ENCODE measurements at regions not wholly inside any gene's neighbourhood (a gene's known extent, or its start where the extent isn't known, plus 50 kb on each side); places are given as distances from the start of the nearest gene placed in this dataset.

- no CpG with 5 or more reads among the region's 3 CpGs for WGBS (ENCODE audit: insufficient coverage)
- Histone ChIP-seq H3K4me1 (ENCODE audit: control insufficient read depth, insufficient read depth, low read length) (no peaks in the 10 kb centered on the region), H3K9me3 (ENCODE audit: control insufficient read depth, insufficient read depth, low read length) (peaks cover 2% of the 10 kb centered on the region), H3K27me3 (ENCODE audit: control insufficient read depth, insufficient read depth, low read length) (no peaks in the 10 kb centered on the region), H3K27ac (ENCODE audit: low read depth, low read length) (no peak overlapping the region), H3K36me3 (ENCODE audit: control insufficient read depth, insufficient read depth, low read length) (no peaks in the 10 kb centered on the region), H3K4me3 (ENCODE audit: low read depth, low read length) (no peak overlapping the region)
- no peak for DNase-seq (ENCODE audit: low read depth in 4 of 6, low spot score in 6 of 6)
Measured at GRCh38 chr3:65042675-65043074, 354.9 kb upstream of the ADAMTS9 start.

- DNase-seq (ENCODE audit: low read depth in 4 of 6, low spot score in 6 of 6): no peak
Measured at GRCh38 chr3:65039754-65040210, 352.0 kb upstream of the ADAMTS9 start.

GRCh38 chr3:65037861-65038260 is 350.1 kb upstream of the ADAMTS9 start:
- Histone ChIP-seq H3K36me3 (ENCODE audit: control insufficient read depth, insufficient read depth, low read length) (no peaks in the 10 kb centered on the region), H3K27me3 (ENCODE audit: control insufficient read depth, insufficient read depth, low read length) (no peaks in the 10 kb centered on the region), H3K9me3 (ENCODE audit: control insufficient read depth, insufficient read depth, low read length) (no peaks in the 10 kb centered on the region), H3K4me1 (ENCODE audit: control insufficient read depth, insufficient read depth, low read length) (no peaks in the 10 kb centered on the region), H3K4me3 (ENCODE audit: low read depth, low read length) (no peak overlapping the region), H3K27ac (ENCODE audit: low read depth, low read length) (no peak overlapping the region)
- no peak for DNase-seq (ENCODE audit: low read depth in 4 of 6, low spot score in 6 of 6)
- WGBS (ENCODE audit: insufficient coverage): no CpG with 5 or more reads among the region's 2 CpGs

More at GRCh38 chr3:65039754-65040210, 352.0 kb upstream of the ADAMTS9 start:
- Histone ChIP-seq H3K27me3 (ENCODE audit: control insufficient read depth, insufficient read depth, low read length) (no peaks in the 10 kb centered on the region), H3K4me1 (ENCODE audit: control insufficient read depth, insufficient read depth, low read length) (no peaks in the 10 kb centered on the region), H3K9me3 (ENCODE audit: control insufficient read depth, insufficient read depth, low read length) (no peaks in the 10 kb centered on the region), H3K4me3 (ENCODE audit: low read depth, low read length) (no peak overlapping the region), H3K27ac (ENCODE audit: low read depth, low read length) (no peak overlapping the region), H3K36me3 (ENCODE audit: control insufficient read depth, insufficient read depth, low read length) (no peaks in the 10 kb centered on the region)
- WGBS (ENCODE audit: insufficient coverage): 97% methylated on average over 6 of the region's 6 CpGs

GRCh38 chr3:65035246-65035645 is 347.4 kb upstream of the ADAMTS9 start:
- no peaks in the 10 kb centered on the region for H3K27me3 ChIP-seq (ENCODE audit: control insufficient read depth, insufficient read depth, low read length)
- no peak overlapping the region for H3K27ac ChIP-seq (ENCODE audit: low read depth, low read length)
- no peaks in the 10 kb centered on the region for H3K4me1 ChIP-seq (ENCODE audit: control insufficient read depth, insufficient read depth, low read length)
- no peak for DNase-seq (ENCODE audit: low read depth in 4 of 6, low spot score in 6 of 6)
- no peak overlapping the region for H3K4me3 ChIP-seq (ENCODE audit: low read depth, low read length)
- H3K36me3 ChIP-seq (ENCODE audit: control insufficient read depth, insufficient read depth, low read length): no peaks in the 10 kb centered on the region
- no peaks in the 10 kb centered on the region for H3K9me3 ChIP-seq (ENCODE audit: control insufficient read depth, insufficient read depth, low read length)
- WGBS (ENCODE audit: insufficient coverage): no CpG with 5 or more reads among the region's 2 CpGs

GRCh38 chr3:65033576-65033975 is 345.8 kb upstream of the ADAMTS9 start:
- 100% methylated on average over 2 of the region's 2 CpGs for WGBS (ENCODE audit: insufficient coverage)
- no peaks in the 10 kb centered on the region for H3K4me1 ChIP-seq (ENCODE audit: control insufficient read depth, insufficient read depth, low read length)
- no peaks in the 10 kb centered on the region for H3K36me3 ChIP-seq (ENCODE audit: control insufficient read depth, insufficient read depth, low read length)
- H3K27ac ChIP-seq (ENCODE audit: low read depth, low read length): no peak overlapping the region
- no peak overlapping the region for H3K4me3 ChIP-seq (ENCODE audit: low read depth, low read length)
- no peak for DNase-seq (ENCODE audit: low read depth in 4 of 6, low spot score in 6 of 6)
- no peaks in the 10 kb centered on the region for H3K9me3 ChIP-seq (ENCODE audit: control insufficient read depth, insufficient read depth, low read length)
- no peaks in the 10 kb centered on the region for H3K27me3 ChIP-seq (ENCODE audit: control insufficient read depth, insufficient read depth, low read length)

- no peak overlapping the region for H3K27ac ChIP-seq (ENCODE audit: low read depth, low read length)
- WGBS (ENCODE audit: insufficient coverage): 94% methylated on average over 3 of the region's 3 CpGs
- no peak overlapping the region for H3K4me3 ChIP-seq (ENCODE audit: low read depth, low read length)
- DNase-seq (ENCODE audit: low read depth in 4 of 6, low spot score in 6 of 6): no peak
- no peaks in the 10 kb centered on the region for H3K4me1 ChIP-seq (ENCODE audit: control insufficient read depth, insufficient read depth, low read length)
- H3K9me3 ChIP-seq (ENCODE audit: control insufficient read depth, insufficient read depth, low read length): no peaks in the 10 kb centered on the region
- no peaks in the 10 kb centered on the region for H3K36me3 ChIP-seq (ENCODE audit: control insufficient read depth, insufficient read depth, low read length)
- H3K27me3 ChIP-seq (ENCODE audit: control insufficient read depth, insufficient read depth, low read length): no peaks in the 10 kb centered on the region
Measured at GRCh38 chr3:65030847-65031463, 343.2 kb upstream of the ADAMTS9 start.

GRCh38 chr3:65030014-65030627 is 342.3 kb upstream of the ADAMTS9 start:
- Histone ChIP-seq H3K9me3 (ENCODE audit: control insufficient read depth, insufficient read depth, low read length) (no peaks in the 10 kb centered on the region), H3K36me3 (ENCODE audit: control insufficient read depth, insufficient read depth, low read length) (no peaks in the 10 kb centered on the region), H3K4me3 (ENCODE audit: low read depth, low read length) (no peak overlapping the region), H3K27ac (ENCODE audit: low read depth, low read length) (no peak overlapping the region), H3K27me3 (ENCODE audit: control insufficient read depth, insufficient read depth, low read length) (no peaks in the 10 kb centered on the region), H3K4me1 (ENCODE audit: control insufficient read depth, insufficient read depth, low read length) (no peaks in the 10 kb centered on the region)
- DNase-seq (ENCODE audit: low read depth in 4 of 6, low spot score in 6 of 6): no peak
- WGBS (ENCODE audit: insufficient coverage): 88% methylated on average over 3 of the region's 4 CpGs

GRCh38 chr3:65029130-65029529 is 341.3 kb upstream of the ADAMTS9 start:
- no peak overlapping the region for H3K4me3 ChIP-seq (ENCODE audit: low read depth, low read length)
- no peaks in the 10 kb centered on the region for H3K36me3 ChIP-seq (ENCODE audit: control insufficient read depth, insufficient read depth, low read length)
- no peaks in the 10 kb centered on the region for H3K9me3 ChIP-seq (ENCODE audit: control insufficient read depth, insufficient read depth, low read length)
- no peaks in the 10 kb centered on the region for H3K4me1 ChIP-seq (ENCODE audit: control insufficient read depth, insufficient read depth, low read length)
- H3K27ac ChIP-seq (ENCODE audit: low read depth, low read length): no peak overlapping the region
- WGBS (ENCODE audit: insufficient coverage): no CpG with 5 or more reads among the region's 2 CpGs
- H3K27me3 ChIP-seq (ENCODE audit: control insufficient read depth, insufficient read depth, low read length): no peaks in the 10 kb centered on the region
- DNase-seq (ENCODE audit: low read depth in 4 of 6, low spot score in 6 of 6): no peak

- no peak for DNase-seq (ENCODE audit: low read depth in 4 of 6, low spot score in 6 of 6)
- no peaks in the 10 kb centered on the region for H3K4me1 ChIP-seq (ENCODE audit: control insufficient read depth, insufficient read depth, low read length)
- no CpG with 5 or more reads among the region's 2 CpGs for WGBS (ENCODE audit: insufficient coverage)
- no peak overlapping the region for H3K4me3 ChIP-seq (ENCODE audit: low read depth, low read length)
- no peaks in the 10 kb centered on the region for H3K36me3 ChIP-seq (ENCODE audit: control insufficient read depth, insufficient read depth, low read length)
- H3K9me3 ChIP-seq (ENCODE audit: control insufficient read depth, insufficient read depth, low read length): no peaks in the 10 kb centered on the region
- no peaks in the 10 kb centered on the region for H3K27me3 ChIP-seq (ENCODE audit: control insufficient read depth, insufficient read depth, low read length)
- no peak overlapping the region for H3K27ac ChIP-seq (ENCODE audit: low read depth, low read length)
Measured at GRCh38 chr3:65028024-65028423, 340.2 kb upstream of the ADAMTS9 start.

- no peak for DNase-seq (ENCODE audit: low read depth in 4 of 6, low spot score in 6 of 6)
- no peaks in the 10 kb centered on the region for H3K9me3 ChIP-seq (ENCODE audit: control insufficient read depth, insufficient read depth, low read length)
- no peaks in the 10 kb centered on the region for H3K4me1 ChIP-seq (ENCODE audit: control insufficient read depth, insufficient read depth, low read length)
- 83% methylated on average over 7 of the region's 8 CpGs for WGBS (ENCODE audit: insufficient coverage)
- H3K27ac ChIP-seq (ENCODE audit: low read depth, low read length): no peak overlapping the region
- H3K27me3 ChIP-seq (ENCODE audit: control insufficient read depth, insufficient read depth, low read length): no peaks in the 10 kb centered on the region
- H3K36me3 ChIP-seq (ENCODE audit: control insufficient read depth, insufficient read depth, low read length): no peaks in the 10 kb centered on the region
- H3K4me3 ChIP-seq (ENCODE audit: low read depth, low read length): no peak overlapping the region
Measured at GRCh38 chr3:65027335-65027734, 339.5 kb upstream of the ADAMTS9 start.
